GM06990 (cell line): ENCODE measurements at regions not wholly inside any gene's neighbourhood (a gene's known extent, or its start where the extent isn't known, plus 50 kb on each side); places are given as distances from the start of the nearest gene placed in this dataset.

Source experiments
- DNase-seq: peaks from one replicate; pipeline ENCODE4 v3.0.0-alpha.2; 2011; ENCODE audit not compliant: insufficient read length; ENCODE audit errors: extremely low read depth
- H3K27me3 ChIP-seq: replicated peaks from 2 replicates; pipeline ENCODE4 v1.6.0; 2011; ENCODE audit warnings: low read length; ENCODE audit not compliant: control insufficient read depth, insufficient read depth
- H3K36me3 ChIP-seq: 2 replicates; pipeline ENCODE4 v1.5.1; 2011; ENCODE audit warnings: low read length; ENCODE audit not compliant: control insufficient read depth, insufficient read depth
- H3K4me3 ChIP-seq: replicated peaks from 2 replicates; pipeline ENCODE4 v1.5.1; 2011; ENCODE audit warnings: low read depth, mild to moderate bottlenecking, control low read depth, low read length
- TF ChIP-seq, protein P1 (sequence below): IDR thresholded peaks from 2 replicates; pipeline ENCODE4 v1.5.1; 2011; ENCODE audit warnings: low read length, control low read depth, mild to moderate bottlenecking, inconsistent platforms; ENCODE audit not compliant: insufficient read depth, poor library complexity, severe bottlenecking

DNA sequence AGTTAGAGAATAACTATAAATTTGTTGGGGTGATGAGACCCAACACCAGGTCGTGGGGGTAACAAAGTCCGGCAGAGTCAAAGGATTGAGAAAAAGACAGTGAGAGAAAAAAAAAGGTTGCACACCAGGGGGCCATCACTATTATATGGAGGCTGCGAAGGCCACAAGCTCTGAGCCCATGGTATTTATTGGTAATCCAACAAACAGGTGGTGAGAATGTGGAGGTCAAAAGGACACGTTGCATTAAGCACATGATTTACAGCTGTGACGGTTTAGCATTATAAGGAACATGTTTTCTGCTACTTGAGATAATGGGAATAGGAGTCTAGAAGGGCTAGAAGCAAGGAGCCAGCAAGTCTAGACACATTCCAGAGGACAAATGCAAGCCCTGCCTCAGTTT, 2202.2 kb upstream of the C9orf72 start:
- Histone ChIP-seq H3K27me3 (no peaks in the 10 kb centered on the region), H3K4me3 (no peak overlapping the region), H3K36me3 (no peaks in the 10 kb centered on the region)
- TF ChIP-seq, protein P1, sequence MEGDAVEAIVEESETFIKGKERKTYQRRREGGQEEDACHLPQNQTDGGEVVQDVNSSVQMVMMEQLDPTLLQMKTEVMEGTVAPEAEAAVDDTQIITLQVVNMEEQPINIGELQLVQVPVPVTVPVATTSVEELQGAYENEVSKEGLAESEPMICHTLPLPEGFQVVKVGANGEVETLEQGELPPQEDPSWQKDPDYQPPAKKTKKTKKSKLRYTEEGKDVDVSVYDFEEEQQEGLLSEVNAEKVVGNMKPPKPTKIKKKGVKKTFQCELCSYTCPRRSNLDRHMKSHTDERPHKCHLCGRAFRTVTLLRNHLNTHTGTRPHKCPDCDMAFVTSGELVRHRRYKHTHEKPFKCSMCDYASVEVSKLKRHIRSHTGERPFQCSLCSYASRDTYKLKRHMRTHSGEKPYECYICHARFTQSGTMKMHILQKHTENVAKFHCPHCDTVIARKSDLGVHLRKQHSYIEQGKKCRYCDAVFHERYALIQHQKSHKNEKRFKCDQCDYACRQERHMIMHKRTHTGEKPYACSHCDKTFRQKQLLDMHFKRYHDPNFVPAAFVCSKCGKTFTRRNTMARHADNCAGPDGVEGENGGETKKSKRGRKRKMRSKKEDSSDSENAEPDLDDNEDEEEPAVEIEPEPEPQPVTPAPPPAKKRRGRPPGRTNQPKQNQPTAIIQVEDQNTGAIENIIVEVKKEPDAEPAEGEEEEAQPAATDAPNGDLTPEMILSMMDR: no peak
- no peak for DNase-seq

DNA sequence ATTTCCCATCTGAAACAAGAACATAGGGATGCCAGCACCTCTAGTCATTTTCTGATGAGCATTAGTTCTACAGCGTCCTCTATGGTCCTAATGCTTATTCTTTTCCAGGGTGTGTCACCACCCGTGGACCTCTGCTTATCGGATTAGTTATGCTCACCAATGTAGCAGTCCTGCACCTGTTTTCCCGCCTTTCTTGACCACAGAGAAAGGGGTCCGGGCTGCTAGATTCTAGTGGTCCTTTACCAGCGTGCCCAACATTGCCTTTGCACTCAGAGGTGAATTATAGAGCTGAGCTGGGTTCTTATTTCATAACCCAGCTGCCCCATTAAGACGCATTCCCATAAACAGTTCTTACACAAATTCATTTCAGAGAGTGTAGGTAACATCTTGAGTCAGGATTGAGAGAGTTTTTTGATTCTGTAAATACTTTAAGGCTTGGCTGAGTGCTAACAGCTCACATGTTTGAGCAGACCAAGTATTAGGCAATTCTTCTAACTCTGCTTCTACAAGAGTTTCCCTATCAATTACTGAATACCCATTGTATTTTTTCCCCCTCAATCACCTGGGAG, 2205.1 kb upstream of the C9orf72 start:
- Histone ChIP-seq H3K36me3 (no peaks in the 10 kb centered on the region), H3K4me3 (no peak overlapping the region), H3K27me3 (no peaks in the 10 kb centered on the region)
- no peak for DNase-seq
- TF ChIP-seq, protein P1: no peak

DNA sequence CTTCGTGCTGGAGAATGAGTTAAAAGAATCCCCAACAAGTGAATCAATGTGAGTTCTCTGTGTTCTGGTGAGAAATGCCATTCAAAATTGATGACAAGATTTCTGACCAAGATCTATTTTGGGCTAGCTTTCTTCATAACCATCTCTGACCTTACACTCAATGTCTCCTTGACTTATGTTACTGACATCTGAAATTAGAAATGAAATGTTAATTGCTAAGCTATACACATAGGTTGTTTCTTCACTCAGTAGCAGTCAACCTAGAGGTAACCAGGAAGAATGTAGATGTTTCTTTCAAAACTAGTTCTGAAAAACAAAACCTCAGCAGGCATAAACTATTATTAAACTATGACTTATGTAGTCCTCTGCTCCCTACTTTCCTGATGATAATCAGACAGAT, 2220.7 kb upstream of the C9orf72 start:
- no peaks in the 10 kb centered on the region for H3K27me3 ChIP-seq
- DNase-seq: no peak
- no peaks in the 10 kb centered on the region for H3K36me3 ChIP-seq
- TF ChIP-seq, protein P1: no peak
- no peak overlapping the region for H3K4me3 ChIP-seq

DNA sequence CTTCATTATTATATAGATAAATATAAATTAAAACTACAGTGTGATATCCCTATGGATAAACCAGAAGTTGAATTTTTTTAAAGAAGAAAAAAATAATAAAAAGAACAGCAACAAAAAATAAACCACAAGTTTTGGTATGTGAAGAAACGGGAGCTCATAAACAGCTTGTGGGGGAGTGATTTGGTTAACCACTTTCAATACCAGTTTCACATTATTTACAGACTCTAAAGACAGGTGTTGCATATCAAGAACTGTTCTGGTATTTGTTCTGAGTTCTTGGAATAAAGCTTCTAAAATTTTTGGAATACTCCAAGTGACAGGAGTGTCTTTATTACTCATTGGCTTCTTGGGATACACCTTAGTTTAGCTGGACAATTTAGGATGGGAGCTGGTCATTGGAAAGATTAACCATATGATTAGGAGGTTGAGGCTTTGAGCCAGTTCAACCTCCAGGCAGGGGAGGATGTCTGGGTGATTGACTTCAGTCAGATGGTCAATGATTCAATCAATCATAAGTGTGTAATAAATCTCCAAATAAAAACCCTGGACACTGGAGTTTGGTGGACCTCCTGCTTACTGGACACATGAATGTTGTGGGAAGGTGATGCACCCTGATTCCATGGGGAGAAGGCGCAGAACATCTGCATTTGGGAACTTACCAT, 2223.1 kb upstream of the C9orf72 start:
- Histone ChIP-seq H3K27me3 (no peaks in the 10 kb centered on the region), H3K36me3 (no peaks in the 10 kb centered on the region), H3K4me3 (no peak overlapping the region)
- DNase-seq: no peak
- TF ChIP-seq, protein P1: no peak

DNA sequence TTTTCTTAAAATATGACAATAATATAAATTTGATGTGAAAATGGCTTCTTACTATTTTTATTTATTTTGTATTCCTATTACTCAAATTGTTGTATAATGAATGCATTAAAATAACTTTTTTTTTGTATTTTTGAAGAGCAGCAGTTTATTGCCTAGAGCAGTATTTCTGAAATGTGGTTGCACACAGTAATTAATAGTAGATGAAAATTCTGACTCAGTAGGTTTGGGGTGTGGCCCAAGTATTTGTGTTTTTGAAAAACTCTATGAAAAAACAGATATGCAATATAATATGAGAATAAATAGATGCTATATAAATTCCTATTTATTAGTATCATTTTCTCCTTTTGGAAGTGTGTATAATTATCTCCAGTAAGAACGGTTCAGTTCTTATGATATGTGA, 2225.3 kb upstream of the C9orf72 start:
- no peaks in the 10 kb centered on the region for H3K27me3 ChIP-seq
- H3K36me3 ChIP-seq: no peaks in the 10 kb centered on the region
- H3K4me3 ChIP-seq: no peak overlapping the region
- TF ChIP-seq, protein P1: no peak
- no peak for DNase-seq
